Mesothelial cell of epicardium (in vitro differentiated cells): ENCODE measurements at regions not wholly inside any gene's neighbourhood (a gene's known extent, or its start where the extent isn't known, plus 50 kb on each side); places are given as distances from the start of the nearest gene placed in this dataset.

ENCODE experiments used
- DNase-seq, 2 experiments: peaks; one replicate each; pipeline ENCODE4 v3.0.0; 2021; ENCODE audit warnings: low spot score in 2 of 2; ENCODE audit not compliant: unreplicated experiment in 2 of 2
- H3K27ac Mint-ChIP-seq: 2 replicates; pipeline ENCODE4 v1.8.0; 2021; ENCODE audit warnings: mixed read lengths
- H3K27me3 Mint-ChIP-seq: 2 replicates; pipeline ENCODE4 v1.8.0; 2021; ENCODE audit warnings: low read depth, mixed read lengths
- H3K36me3 Mint-ChIP-seq: 2 replicates; pipeline ENCODE4 v1.8.0; 2021; ENCODE audit warnings: mixed read lengths
- H3K4me1 Mint-ChIP-seq: 2 replicates; pipeline ENCODE4 v1.8.0; 2021; ENCODE audit warnings: mixed read lengths
- H3K4me3 Mint-ChIP-seq: 2 replicates; pipeline ENCODE4 v1.8.0; 2021; ENCODE audit warnings: mild to moderate bottlenecking, moderate library complexity, mixed read lengths
- H3K9me3 Mint-ChIP-seq: 2 replicates; pipeline ENCODE4 v1.8.0; 2021; ENCODE audit warnings: mixed read lengths
- CTCF ChIP-seq: fragments of 200-600 bp; sonication (generic); IDR thresholded peaks from one replicate; pipeline ENCODE4 v1.5.0; 2021; ENCODE audit warnings: antibody characterized with exemption; ENCODE audit not compliant: unreplicated experiment

GRCh38 chr10:128494665-128495064 lies 368.4 kb upstream of the MKI67 start:
- Mint-ChIP-seq H3K36me3 (no peaks in the 10 kb centered on the region), H3K4me3 (no peak overlapping the region), H3K27ac (no peak overlapping the region), H3K4me1 (no peaks in the 10 kb centered on the region), H3K27me3 (peaks cover 25% of the 10 kb centered on the region), H3K9me3 (peaks cover 4% of the 10 kb centered on the region)
- DNase-seq = no peak
- no peak for TF ChIP-seq CTCF

- no peak for DNase-seq
- Mint-ChIP-seq H3K36me3 (no peaks in the 10 kb centered on the region), H3K4me1 (no peaks in the 10 kb centered on the region), H3K4me3 (no peak overlapping the region), H3K27me3 (peaks cover 8% of the 10 kb centered on the region), H3K9me3 (peaks cover 2% of the 10 kb centered on the region), H3K27ac (no peak overlapping the region)
- TF ChIP-seq CTCF = no peak
Observed at GRCh38 chr10:128497660-128498377, 371.6 kb upstream of the MKI67 start.

- no peak overlapping the region for H3K4me3 Mint-ChIP-seq
- TF ChIP-seq CTCF = no peak
- peaks cover 6% of the 10 kb centered on the region for H3K27me3 Mint-ChIP-seq
- no peak overlapping the region for H3K27ac Mint-ChIP-seq
- no peaks in the 10 kb centered on the region for H3K36me3 Mint-ChIP-seq
- H3K4me1 Mint-ChIP-seq = no peaks in the 10 kb centered on the region
- DNase-seq = no peak
- H3K9me3 Mint-ChIP-seq = no peaks in the 10 kb centered on the region
Observed at GRCh38 chr10:128498378-128498730, 372.1 kb upstream of the MKI67 start.

- peaks cover 3% of the 10 kb centered on the region for H3K27me3 Mint-ChIP-seq
- H3K9me3 Mint-ChIP-seq = no peaks in the 10 kb centered on the region
- H3K4me1 Mint-ChIP-seq = no peaks in the 10 kb centered on the region
- H3K27ac Mint-ChIP-seq = no peak overlapping the region
- no peak overlapping the region for H3K4me3 Mint-ChIP-seq
- no peaks in the 10 kb centered on the region for H3K36me3 Mint-ChIP-seq
- no peak for TF ChIP-seq CTCF
- no peak for DNase-seq
Observed at GRCh38 chr10:128498746-128499145, 372.5 kb upstream of the MKI67 start.

GRCh38 chr10:128499486-128499885 lies 373.3 kb upstream of the MKI67 start:
- no peak for TF ChIP-seq CTCF
- Mint-ChIP-seq H3K4me3 (no peak overlapping the region), H3K4me1 (no peaks in the 10 kb centered on the region), H3K9me3 (no peaks in the 10 kb centered on the region), H3K27me3 (peaks cover 3% of the 10 kb centered on the region), H3K27ac (no peak overlapping the region), H3K36me3 (no peaks in the 10 kb centered on the region)
- DNase-seq = no peak

GRCh38 chr10:128499956-128500355 lies 373.7 kb upstream of the MKI67 start:
- peaks cover 3% of the 10 kb centered on the region for H3K27me3 Mint-ChIP-seq
- H3K27ac Mint-ChIP-seq = no peak overlapping the region
- H3K9me3 Mint-ChIP-seq = no peaks in the 10 kb centered on the region
- no peak overlapping the region for H3K4me3 Mint-ChIP-seq
- H3K36me3 Mint-ChIP-seq = no peaks in the 10 kb centered on the region
- no peaks in the 10 kb centered on the region for H3K4me1 Mint-ChIP-seq
- no peak for DNase-seq
- no peak for TF ChIP-seq CTCF
